Tibial artery (tissue), 4 donors: ENCODE measurements at regions not wholly inside any gene's neighbourhood (a gene's known extent, or its start where the extent isn't known, plus 50 kb on each side); places are given as distances from the start of the nearest gene placed in this dataset.

Experiments
- DNase-seq, 2 donors: peaks; one replicate each; pipeline ENCODE4 v3.0.0-alpha.2; 2019
- H3K27ac ChIP-seq, 2 donors: fragments of 200-600 bp; sonication (generic) in 1 of 2; 1 replicate in 1 of 2; 2 replicates in 1 of 2; pipeline ENCODE4 v1.5.1; 2018 to 2019; ENCODE audit warnings: mild to moderate bottlenecking in 1 of 2
- H3K27me3 ChIP-seq, 2 donors: fragments of 200-600 bp; sonication (generic) in 1 of 2; one replicate each; pipeline versions ENCODE4 v1.5.1 to v1.6.0; 2016 to 2019
- H3K36me3 ChIP-seq, 3 donors: fragments of 200-600 bp; sonication (generic) in 2 of 3; one replicate each; pipeline ENCODE4 v1.5.1; 2016 to 2019; ENCODE audit warnings: mild to moderate bottlenecking in 2 of 3
- H3K4me1 ChIP-seq, 4 donors: fragments of 200-600 bp; sonication (generic) in 2 of 4; 1 replicate in 3 of 4; 2 replicates in 1 of 4; pipeline ENCODE4 v1.5.1; 2016 to 2019
- H3K4me3 ChIP-seq, 2 donors: fragments of 200-600 bp; sonication (generic) in 1 of 2; 1 replicate in 1 of 2; 2 replicates in 1 of 2; pipeline ENCODE4 v1.5.1; 2018 to 2019; ENCODE audit warnings: mild to moderate bottlenecking in 2 of 2
- H3K9me3 ChIP-seq, 3 donors: fragments of 200-600 bp; sonication (generic) in 1 of 3; one replicate each; pipeline ENCODE4 v1.5.1; 2016 to 2019
- CTCF ChIP-seq, 2 experiments: fragments of 200-600 bp in 1 of 2; fragments of 450-650 bp in 1 of 2; IDR thresholded peaks; one replicate each; pipeline ENCODE4 v1.5.1; 2017 to 2019; ENCODE audit warnings: antibody characterized with exemption in 2 of 2, mild to moderate bottlenecking in 1 of 2, moderate library complexity in 1 of 2
- intact Hi-C: fragments of 100-400 bp; cut with DNase I; formaldehyde crosslinking; loops from one replicate; pipeline ENCODE4 v1.15.0; 2023; ENCODE audit warnings: low total_unique reads

DNA sequence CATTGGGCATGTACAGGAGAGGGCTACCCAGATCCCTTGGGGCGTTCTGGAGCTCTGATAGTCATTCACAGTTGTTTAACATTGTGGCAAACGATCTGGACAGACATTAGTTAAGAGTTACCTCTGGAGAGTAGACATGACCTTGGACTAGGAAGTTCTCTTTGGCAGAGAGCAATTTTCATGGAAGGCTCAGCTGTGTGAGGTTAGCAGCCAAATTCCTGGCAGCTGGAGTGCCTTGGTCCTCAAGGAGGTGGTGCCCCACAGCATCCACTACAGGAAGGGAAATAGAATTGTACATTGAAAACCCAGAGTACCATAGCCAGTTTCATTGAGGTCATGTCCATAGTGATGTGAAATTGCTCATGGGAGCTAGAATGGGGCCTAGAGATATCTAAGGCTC is 82.8 kb downstream of the BLID start:
- H3K27me3 ChIP-seq, result no peaks in the 10 kb centered on the region
- no peaks in the 10 kb centered on the region for H3K36me3 ChIP-seq
- intact Hi-C loops, result loop anchor here (10.0 kb wide), 1 partner anchor 172 kb away; no protein-coding TSS in a partner anchor
- peaks cover 0 to 29% (median 8%) of the 10 kb centered on the region in 4 donors for H3K4me1 ChIP-seq
- H3K27ac ChIP-seq, result no peak overlapping the region
- no peak for DNase-seq
- H3K9me3 ChIP-seq, result no peaks in the 10 kb centered on the region
- H3K4me3 ChIP-seq, result no peak overlapping the region
- no peak for TF ChIP-seq CTCF (IDR thresholded peaks at IDR 0.05)

- H3K4me1 ChIP-seq, result peaks cover 0 to 22% (median 8%) of the 10 kb centered on the region in 4 donors
- no peaks in the 10 kb centered on the region for H3K9me3 ChIP-seq
- H3K4me3 ChIP-seq, result no peak overlapping the region
- H3K36me3 ChIP-seq, result no peaks in the 10 kb centered on the region
- DNase-seq, result peak in 1 of 2 donors; percentile 52
- no peak for TF ChIP-seq CTCF (IDR thresholded peaks at IDR 0.05)
- intact Hi-C loops, result loop anchor here (10.0 kb wide), 1 partner anchor 172 kb away; no protein-coding TSS in a partner anchor
- no peaks in the 10 kb centered on the region for H3K27me3 ChIP-seq
- no peak overlapping the region for H3K27ac ChIP-seq
These were observed 83.7 kb downstream of the BLID start for GRCh38 chr11:122032317-122032716.

- no peak for TF ChIP-seq CTCF (IDR thresholded peaks at IDR 0.05)
- Histone ChIP-seq H3K36me3 (no peaks in the 10 kb centered on the region), H3K4me3 (no peak overlapping the region), H3K9me3 (no peaks in the 10 kb centered on the region), H3K27me3 (no peaks in the 10 kb centered on the region), H3K4me1 (peaks cover 0 to 22% (median 8%) of the 10 kb centered on the region in 4 donors), H3K27ac (no peak overlapping the region)
- intact Hi-C loops, result loop anchor here (10.0 kb wide), 1 partner anchor 173 kb away; no protein-coding TSS in a partner anchor
- no peak for DNase-seq
These were observed 84.2 kb downstream of the BLID start for GRCh38 chr11:122031813-122032212.

DNA sequence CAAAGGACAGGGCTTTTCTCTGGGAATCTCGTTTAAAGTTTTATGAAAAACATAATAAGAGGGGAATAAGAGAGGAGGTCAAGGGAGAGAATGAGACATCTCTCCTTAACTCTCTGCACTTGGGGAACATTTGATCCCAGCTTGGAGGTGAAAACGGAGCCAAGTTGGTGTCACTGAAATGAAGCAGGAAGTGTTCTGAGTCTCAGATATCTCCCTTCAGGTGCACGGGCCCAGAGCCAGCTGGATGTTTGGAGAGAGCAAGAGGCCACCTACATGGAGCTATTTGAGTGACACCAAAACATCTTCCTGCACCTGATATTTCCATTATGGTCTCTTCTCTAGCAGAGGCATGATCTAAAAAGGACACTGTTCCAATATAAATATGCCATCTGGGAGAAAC is 85.7 kb downstream of the BLID start:
- no peak overlapping the region for H3K4me3 ChIP-seq
- no peak overlapping the region for H3K27ac ChIP-seq
- DNase-seq, result no peak
- TF ChIP-seq CTCF (IDR thresholded peaks at IDR 0.05), result no peak
- H3K36me3 ChIP-seq, result no peaks in the 10 kb centered on the region
- intact Hi-C loops, result loop anchor here (10.0 kb wide), 1 partner anchor 175 kb away; no protein-coding TSS in a partner anchor
- no peaks in the 10 kb centered on the region for H3K27me3 ChIP-seq
- H3K9me3 ChIP-seq, result no peaks in the 10 kb centered on the region
- peaks cover 0 to 6% (median under 1%) of the 10 kb centered on the region in 4 donors for H3K4me1 ChIP-seq

GRCh38 chr11:122028545-122028944 is 87.5 kb downstream of the BLID start:
- no peak for TF ChIP-seq CTCF (IDR thresholded peaks at IDR 0.05)
- Histone ChIP-seq H3K9me3 (no peaks in the 10 kb centered on the region), H3K36me3 (no peaks in the 10 kb centered on the region), H3K4me1 (no peaks in the 10 kb centered on the region), H3K4me3 (no peak overlapping the region), H3K27me3 (no peaks in the 10 kb centered on the region), H3K27ac (no peak overlapping the region)
- DNase-seq, result no peak
- intact Hi-C loops, result no loop called here

DNA sequence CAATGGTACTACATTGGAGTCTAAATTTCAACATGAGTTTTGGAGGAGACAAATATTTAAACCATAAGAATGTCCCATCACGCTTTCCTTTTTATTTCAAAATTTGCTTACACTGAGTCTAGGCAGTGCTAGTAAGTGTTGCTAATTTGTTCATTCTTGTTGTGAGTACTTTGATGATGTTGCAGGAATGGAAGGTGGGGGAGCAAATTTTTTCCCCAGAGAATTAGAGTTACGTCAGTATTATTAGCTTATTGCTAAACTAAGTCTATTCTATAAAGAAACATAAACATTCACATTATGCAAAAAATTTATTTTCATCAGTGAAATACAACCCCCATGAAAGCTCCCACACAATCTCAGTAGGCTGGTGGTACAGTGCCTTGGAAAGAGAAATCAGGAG is 88.0 kb downstream of the BLID start:
- H3K4me1 ChIP-seq, result no peaks in the 10 kb centered on the region
- H3K27ac ChIP-seq, result no peak overlapping the region
- no peaks in the 10 kb centered on the region for H3K36me3 ChIP-seq
- DNase-seq, result no peak
- H3K9me3 ChIP-seq, result no peaks in the 10 kb centered on the region
- H3K27me3 ChIP-seq, result no peaks in the 10 kb centered on the region
- TF ChIP-seq CTCF (IDR thresholded peaks at IDR 0.05), result no peak
- intact Hi-C loops, result no loop called here
- H3K4me3 ChIP-seq, result no peak overlapping the region
